Osteocyte (in vitro differentiated cells): ENCODE measurements at regions not wholly inside any gene's neighbourhood (a gene's known extent, or its start where the extent isn't known, plus 50 kb on each side); places are given as distances from the start of the nearest gene placed in this dataset.
"Not testable (repeated sequence)": the region's sequence is repeated elsewhere in the genome, so short reads cannot be mapped to it uniquely, and the experiment has no call there.

ENCODE experiments used
- DNase-seq: peaks from one replicate; pipeline ENCODE4 v3.0.0; 2021; ENCODE audit warnings: mixed read lengths; ENCODE audit not compliant: unreplicated experiment; ENCODE audit errors: extremely low spot score
- H3K27ac Mint-ChIP-seq: one replicate; pipeline ENCODE4 v1.8.0; 2021; ENCODE audit warnings: mild to moderate bottlenecking, mixed read lengths; ENCODE audit not compliant: unreplicated experiment
- H3K27me3 Mint-ChIP-seq: one replicate; pipeline ENCODE4 v1.8.0; 2021; ENCODE audit warnings: mixed read lengths; ENCODE audit not compliant: unreplicated experiment
- H3K36me3 Mint-ChIP-seq: one replicate; pipeline ENCODE4 v1.8.0; 2021; ENCODE audit warnings: mixed read lengths; ENCODE audit not compliant: unreplicated experiment
- H3K4me1 Mint-ChIP-seq: one replicate; pipeline ENCODE4 v1.8.0; 2021; ENCODE audit warnings: mixed read lengths; ENCODE audit not compliant: unreplicated experiment
- H3K4me3 Mint-ChIP-seq: one replicate; pipeline ENCODE4 v1.8.0; 2021; ENCODE audit warnings: mild to moderate bottlenecking, moderate library complexity, mixed read lengths; ENCODE audit not compliant: unreplicated experiment
- H3K9me3 Mint-ChIP-seq: one replicate; pipeline ENCODE4 v1.8.0; 2021; ENCODE audit warnings: mixed read lengths; ENCODE audit not compliant: unreplicated experiment
- TF ChIP-seq, protein P1 (sequence below): fragments of 200-600 bp; sonication (generic); IDR thresholded peaks from 2 replicates; pipeline ENCODE4 v1.5.0; 2021; ENCODE audit warnings: antibody characterized with exemption, mild to moderate bottlenecking, moderate library complexity

DNA sequence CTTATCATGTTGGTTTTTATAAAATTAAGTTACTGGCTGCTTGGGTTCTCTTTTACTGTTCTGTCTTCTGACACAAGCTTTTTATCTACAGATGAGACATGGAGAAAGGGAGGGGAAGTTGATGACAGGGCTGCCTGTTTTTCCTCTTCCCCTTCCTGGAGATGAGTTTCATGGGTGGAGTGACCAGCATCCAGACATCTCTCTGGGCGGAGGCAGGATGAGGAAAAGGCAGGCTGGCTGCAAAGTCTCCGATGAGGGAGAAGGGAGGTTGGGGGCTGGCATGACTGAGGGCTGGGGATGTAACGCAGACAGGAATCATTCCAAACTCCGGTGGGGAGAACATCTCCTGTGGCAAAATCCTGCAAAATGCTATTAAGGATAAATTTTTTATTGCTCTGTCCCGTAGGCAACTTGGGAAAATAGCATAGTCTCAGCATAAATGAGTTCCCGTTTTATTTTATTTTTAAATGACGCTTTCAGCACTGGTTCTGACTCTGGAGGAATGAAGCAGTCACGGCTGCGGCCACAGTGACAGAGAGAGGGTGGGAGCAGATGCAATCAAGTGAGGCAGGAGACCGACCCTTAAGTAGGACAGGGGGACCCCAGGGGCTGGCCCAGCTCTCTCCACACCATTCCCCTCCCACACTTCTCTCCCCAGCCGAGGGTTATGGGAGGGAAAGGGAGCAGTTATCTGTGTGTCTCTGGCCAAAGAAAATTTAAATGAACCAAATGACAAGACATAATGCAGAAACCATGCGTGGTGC is 108.8 kb upstream of the PMEPA1 start:
- no peak overlapping the region for H3K4me3 Mint-ChIP-seq
- H3K36me3 Mint-ChIP-seq = no peaks in the 10 kb centered on the region
- peaks cover 60% of the 10 kb centered on the region for H3K27me3 Mint-ChIP-seq
- no peak overlapping the region for H3K27ac Mint-ChIP-seq
- DNase-seq = no peak
- TF ChIP-seq, protein P1, sequence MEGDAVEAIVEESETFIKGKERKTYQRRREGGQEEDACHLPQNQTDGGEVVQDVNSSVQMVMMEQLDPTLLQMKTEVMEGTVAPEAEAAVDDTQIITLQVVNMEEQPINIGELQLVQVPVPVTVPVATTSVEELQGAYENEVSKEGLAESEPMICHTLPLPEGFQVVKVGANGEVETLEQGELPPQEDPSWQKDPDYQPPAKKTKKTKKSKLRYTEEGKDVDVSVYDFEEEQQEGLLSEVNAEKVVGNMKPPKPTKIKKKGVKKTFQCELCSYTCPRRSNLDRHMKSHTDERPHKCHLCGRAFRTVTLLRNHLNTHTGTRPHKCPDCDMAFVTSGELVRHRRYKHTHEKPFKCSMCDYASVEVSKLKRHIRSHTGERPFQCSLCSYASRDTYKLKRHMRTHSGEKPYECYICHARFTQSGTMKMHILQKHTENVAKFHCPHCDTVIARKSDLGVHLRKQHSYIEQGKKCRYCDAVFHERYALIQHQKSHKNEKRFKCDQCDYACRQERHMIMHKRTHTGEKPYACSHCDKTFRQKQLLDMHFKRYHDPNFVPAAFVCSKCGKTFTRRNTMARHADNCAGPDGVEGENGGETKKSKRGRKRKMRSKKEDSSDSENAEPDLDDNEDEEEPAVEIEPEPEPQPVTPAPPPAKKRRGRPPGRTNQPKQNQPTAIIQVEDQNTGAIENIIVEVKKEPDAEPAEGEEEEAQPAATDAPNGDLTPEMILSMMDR = no peak
- H3K4me1 Mint-ChIP-seq = no peaks in the 10 kb centered on the region
- H3K9me3 Mint-ChIP-seq = no peaks in the 10 kb centered on the region

- Mint-ChIP-seq H3K4me1 (peaks cover 13% of the 10 kb centered on the region), H3K9me3 (no peaks in the 10 kb centered on the region)
- TF ChIP-seq, protein P1 = no peak
Measured at GRCh38 chr20:57815405-57815804, 105.6 kb upstream of the PMEPA1 start.

GRCh38 chr20:57814529-57814928 is 104.7 kb upstream of the PMEPA1 start:
- Mint-ChIP-seq H3K36me3 (no peaks in the 10 kb centered on the region), H3K4me1 (peaks cover 15% of the 10 kb centered on the region), H3K27me3 (peaks cover 39% of the 10 kb centered on the region), H3K9me3 (no peaks in the 10 kb centered on the region), H3K4me3 (no peak overlapping the region), H3K27ac (no peak overlapping the region)
- TF ChIP-seq, protein P1 = no peak
- DNase-seq = no peak

More at GRCh38 chr20:57815405-57815804, 105.6 kb upstream of the PMEPA1 start:
- no peak overlapping the region for H3K27ac Mint-ChIP-seq
- no peaks in the 10 kb centered on the region for H3K36me3 Mint-ChIP-seq
- peaks cover 47% of the 10 kb centered on the region for H3K27me3 Mint-ChIP-seq
- H3K4me3 Mint-ChIP-seq = no peak overlapping the region
- DNase-seq = no peak

- H3K4me1 Mint-ChIP-seq = peaks cover 18% of the 10 kb centered on the region
Measured at GRCh38 chr20:57813509-57814269, 103.9 kb upstream of the PMEPA1 start.

GRCh38 chr20:57812632-57813031 is 102.8 kb upstream of the PMEPA1 start:
- H3K4me1 Mint-ChIP-seq = peaks cover 21% of the 10 kb centered on the region
- H3K27me3 Mint-ChIP-seq = peaks cover 24% of the 10 kb centered on the region
- not testable (repeated sequence) for DNase-seq, H3K36me3 Mint-ChIP-seq, H3K9me3 Mint-ChIP-seq, H3K4me3 Mint-ChIP-seq, H3K27ac Mint-ChIP-seq

More at GRCh38 chr20:57813509-57814269, 103.9 kb upstream of the PMEPA1 start:
- Mint-ChIP-seq H3K27ac (no peak overlapping the region), H3K9me3 (no peaks in the 10 kb centered on the region), H3K27me3 (peaks cover 30% of the 10 kb centered on the region), H3K4me3 (no peak overlapping the region), H3K36me3 (no peaks in the 10 kb centered on the region)
- DNase-seq = no peak
- TF ChIP-seq, protein P1 = no peak
